ENCODE measurements at regions not wholly inside any gene's neighbourhood (a gene's known extent, or its start where the extent isn't known, plus 50 kb on each side); places are given as distances from the start of the nearest gene placed in this dataset.
"Not testable (repeated sequence)": the region's sequence is repeated elsewhere in the genome, so short reads cannot be mapped to it uniquely, and the experiment has no call there.

DNA sequence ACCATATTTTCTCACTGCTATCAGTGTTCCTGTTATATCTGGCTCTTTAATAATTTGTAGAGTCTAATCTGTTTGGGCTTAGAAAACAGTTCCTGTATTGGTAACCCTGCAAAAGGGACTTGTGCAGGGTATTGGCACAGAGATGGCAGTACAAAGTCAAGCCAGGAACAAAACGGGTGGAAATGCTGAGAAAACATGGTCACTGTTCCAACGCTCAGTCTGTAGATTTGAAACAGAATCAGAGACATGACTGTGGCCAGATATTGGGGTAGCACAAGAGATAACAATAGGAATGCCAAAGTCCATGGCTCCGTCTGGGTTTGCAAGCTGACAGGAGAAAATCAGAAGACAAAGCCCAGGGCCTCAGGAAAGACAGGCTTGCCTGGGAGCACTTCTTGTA, 290.7 kb upstream of the PDE3A start:
- FAIRE-seq = no peak

DNA sequence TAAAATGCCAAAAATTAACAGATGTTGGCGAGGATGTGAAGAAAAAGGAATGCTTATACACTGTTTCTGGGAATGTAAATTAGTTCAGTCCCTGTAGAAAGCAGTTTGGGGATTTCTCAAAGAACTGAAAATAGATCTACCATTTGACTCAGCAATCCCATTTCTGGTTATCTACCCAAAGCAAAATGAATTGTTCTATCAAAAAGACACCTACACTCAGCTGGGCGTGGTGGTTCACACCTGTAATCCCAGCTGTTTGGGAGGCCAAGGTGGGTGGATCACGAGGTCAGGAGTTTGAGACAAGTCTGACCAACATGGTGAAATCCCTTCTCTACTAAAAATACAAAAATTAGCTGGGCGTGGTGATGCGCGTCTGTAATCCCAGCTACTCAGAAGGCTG, 279.3 kb upstream of the PDE3A start:
- no peak for FAIRE-seq

DNA sequence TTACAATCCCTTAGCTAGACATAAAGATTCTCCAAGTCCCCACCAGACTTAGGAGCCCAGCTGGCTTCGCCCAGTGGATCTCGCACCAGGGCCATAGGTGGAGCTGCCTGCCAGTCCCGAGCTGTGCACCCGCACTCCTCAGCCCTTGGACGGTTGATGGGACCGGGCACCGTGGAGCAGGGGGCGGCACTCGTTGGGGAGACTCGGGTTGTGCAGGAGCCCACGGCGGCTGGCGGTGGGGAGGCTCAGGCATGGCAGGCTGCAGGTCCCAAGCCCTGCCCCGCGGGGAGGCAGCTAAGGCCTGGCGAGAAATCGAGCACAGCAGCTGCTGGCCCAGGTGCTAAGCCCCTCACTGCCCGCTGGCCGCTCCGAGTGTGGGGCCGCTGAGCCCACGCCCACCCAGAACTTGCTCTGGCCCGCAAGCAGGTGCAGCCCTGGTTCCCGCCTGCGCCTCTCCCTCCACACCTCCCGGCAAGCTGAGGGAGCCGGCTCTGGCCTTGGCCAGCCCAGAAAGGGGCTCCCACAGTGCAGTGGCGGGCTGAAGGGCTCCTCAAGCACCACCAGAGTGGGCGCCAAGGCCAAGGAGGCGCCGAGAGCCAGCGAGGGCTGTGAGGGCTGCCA, 275.0 kb upstream of the PDE3A start:
- FAIRE-seq = not testable (repeated sequence)

DNA sequence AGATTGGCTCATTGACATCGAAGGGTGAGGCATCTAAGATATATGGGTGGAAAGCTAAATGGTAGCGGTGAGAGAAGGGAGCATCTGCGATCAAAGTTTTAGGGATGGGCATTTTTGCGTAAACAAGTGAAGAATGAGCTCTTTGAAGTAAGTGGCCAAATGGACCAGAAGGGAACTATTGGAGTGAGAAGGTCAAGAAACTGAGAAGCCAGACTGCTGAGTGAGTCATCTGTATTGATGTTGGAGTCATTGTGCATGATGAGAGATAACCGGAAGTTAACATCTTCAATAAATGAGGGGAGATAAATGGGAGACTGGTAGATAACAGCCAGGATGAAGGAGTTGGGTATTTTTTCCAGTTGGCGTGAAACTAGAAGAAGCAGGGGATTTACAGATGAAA, 271.9 kb upstream of the PDE3A start:
- FAIRE-seq = no peak

DNA sequence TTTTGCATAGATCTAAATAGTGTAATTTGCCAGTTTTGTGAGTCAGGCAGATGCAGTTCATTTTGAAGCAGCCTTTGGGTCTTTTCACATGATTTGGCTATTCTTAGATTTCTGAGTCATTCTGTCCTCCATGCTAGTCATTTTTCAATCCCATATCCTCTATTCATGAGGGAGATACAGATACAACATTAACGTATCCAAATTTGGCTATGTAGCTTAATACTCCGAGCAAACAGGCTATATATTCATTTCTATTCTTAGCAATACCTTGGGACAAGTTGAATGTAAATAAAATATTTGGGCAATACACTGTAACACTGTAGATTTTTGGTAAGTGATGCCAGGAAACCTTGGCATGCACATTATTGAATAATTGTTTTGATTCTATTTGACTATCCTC, 270.7 kb upstream of the PDE3A start:
- no peak for FAIRE-seq

DNA sequence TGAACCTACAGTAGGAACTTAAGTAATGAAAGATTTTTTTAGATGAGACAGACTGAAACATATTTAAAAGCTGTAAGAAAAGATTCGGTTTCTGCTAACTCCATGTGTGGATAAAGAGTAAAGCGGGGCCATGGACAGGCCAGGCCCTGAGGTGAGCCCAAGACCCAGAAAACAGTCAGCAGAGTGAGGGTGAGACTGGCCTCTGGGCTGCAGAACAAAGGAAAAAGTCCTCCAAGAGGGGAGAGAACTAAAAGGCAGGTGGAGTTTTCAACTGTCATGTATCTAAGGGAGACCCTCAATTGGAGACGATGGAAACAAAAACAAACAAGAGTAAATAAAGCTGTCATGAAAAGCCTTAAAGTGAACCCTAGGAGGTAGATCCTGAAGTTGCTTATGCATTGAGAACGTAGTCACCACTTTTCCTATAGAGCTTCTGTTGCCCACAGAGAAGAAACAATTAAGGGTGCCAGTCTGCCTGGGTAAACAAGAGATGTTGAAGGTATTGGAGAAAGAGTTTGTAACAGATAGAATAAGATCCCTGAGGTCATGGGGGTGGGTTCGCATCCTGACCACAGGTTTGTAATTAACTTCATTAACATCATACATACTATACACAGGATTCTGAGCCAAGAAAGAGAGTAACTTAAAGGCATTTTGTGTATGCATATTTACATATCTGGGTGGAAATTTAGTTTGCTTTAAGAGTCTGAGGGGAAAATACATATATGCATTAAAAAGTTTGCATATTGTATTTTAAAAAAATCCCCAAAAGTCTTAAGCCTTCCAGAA, 268.7 kb upstream of the PDE3A start:
- no peak for FAIRE-seq

DNA sequence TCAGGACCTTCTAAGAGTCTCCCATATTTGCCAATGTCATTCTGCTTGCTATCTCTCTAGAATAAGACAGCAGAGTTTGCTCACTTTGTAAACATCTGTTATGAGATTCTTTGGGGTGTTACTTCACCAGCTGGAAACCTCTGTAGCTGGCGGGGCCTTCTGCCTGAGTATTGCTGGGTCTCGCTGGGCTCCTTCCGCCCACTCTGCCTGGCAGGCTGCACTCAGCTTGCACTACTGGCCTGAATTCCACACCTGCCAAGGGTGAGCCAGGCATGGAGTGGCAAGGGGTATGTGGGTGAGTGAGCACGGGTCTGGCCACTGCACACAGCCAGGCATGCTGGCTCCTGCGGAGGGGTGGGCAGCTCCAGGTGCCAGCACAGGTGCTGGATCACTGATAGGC, 267.3 kb upstream of the PDE3A start:
- no peak for FAIRE-seq

DNA sequence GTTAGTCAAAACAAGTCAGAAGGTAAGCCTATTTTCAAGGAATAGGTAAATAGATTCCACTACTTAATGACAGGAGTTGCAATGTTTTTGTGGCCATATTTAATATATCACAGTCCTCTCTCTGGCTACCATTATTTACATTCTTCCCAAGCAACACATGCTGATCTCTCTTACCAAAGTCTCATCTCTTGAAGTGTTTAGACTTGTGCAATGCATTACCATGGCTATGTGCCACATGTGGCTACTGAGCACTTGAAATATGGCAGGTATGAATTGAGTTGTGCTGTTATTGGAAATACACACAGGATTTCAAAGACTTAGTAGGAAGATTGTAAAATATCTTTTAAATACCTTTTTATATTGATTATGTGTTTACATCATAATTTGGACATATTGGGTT, 262.4 kb upstream of the PDE3A start:
- FAIRE-seq = no peak

DNA sequence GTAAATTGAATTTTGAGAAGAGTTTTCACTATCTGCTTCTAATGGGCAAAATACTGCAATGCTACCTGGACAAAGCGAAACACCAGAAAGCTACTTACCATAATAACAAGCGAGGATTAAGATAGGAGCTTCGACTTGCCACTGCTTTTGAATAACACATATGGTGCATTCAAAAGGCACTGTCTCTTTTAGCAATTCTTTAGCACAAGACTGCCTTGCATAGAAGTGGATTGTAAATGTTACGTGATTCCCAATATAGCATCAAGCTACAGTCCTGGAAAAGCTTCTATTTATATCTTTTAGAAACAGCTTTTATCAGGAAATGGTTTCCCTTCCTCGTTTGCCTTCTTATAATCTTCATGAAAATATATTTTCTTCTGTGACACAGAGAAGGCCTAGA, 258.7 kb upstream of the PDE3A start:
- no peak for FAIRE-seq

DNA sequence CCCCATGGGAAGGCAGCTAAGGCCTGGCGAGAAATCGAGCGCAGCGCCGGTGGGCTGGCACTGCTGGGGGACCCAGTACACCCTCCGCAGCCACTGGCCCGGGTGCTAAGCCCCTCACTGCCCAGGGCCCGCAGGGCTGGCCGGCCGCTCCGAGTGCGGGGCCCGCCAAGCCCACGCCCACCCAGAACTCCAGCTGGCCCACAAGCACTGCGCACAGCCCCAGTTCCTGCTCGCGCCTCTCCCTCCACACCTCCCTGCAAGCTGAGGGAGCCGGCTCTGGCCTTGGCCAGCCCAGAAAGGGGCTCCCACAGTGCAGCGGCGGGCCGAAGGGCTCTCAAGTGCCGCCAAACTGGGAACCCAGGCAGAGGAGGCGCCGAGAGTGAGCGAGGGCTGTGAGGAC, 253.0 kb upstream of the PDE3A start:
- not testable (repeated sequence) for FAIRE-seq

DNA sequence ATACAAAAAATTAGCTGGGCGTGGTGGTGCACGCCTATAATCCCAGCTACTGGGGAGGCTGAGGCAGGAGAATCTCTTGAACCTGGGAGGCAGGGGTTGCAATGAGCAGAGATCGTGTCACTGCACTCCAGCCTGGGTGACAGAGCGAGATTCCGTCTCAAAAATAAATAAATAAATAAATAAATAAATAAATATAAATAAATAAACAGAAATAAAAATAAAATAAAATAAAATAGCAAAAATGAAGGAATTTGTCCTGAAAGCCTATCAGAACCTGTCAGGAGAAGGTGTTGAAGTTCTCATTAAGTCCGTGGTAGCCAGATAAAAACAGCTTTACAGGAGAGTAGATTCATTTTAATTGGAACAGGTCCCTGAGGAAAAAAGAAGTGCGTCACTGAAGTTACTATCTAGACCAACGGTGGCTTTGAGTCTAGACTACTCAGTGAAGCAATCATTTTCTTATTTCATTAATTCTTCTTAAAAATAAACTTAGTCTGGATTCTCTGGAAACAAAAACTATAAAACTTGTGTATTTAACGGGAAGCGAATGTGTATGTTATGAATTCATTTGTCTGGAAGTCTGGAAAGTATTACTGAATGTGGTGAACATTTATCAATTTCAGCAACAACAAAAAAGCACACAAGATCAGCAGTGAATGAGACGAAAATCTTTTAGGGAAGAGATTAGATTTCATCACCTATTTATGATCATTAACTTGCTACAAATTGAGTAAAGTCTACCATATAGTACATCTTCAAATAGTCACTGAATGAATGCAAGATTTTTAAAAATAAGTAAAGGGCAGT, 248.5 kb upstream of the PDE3A start:
- no peak for FAIRE-seq

DNA sequence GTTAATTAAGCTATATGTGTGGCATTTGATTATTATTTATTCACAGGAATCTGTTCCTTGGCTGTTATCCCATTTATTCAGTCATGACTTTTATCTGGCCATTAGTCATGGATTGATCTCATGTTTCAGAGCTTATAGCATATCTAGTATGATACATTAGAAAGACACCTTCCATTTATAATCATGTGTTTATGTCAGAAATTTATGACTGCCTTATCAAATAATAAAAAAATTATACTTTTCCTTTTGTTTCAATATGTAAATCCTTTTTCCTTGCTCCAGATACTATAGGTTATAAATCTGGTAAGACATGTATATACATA, 248.0 kb upstream of the PDE3A start:
- no peak for FAIRE-seq

DNA sequence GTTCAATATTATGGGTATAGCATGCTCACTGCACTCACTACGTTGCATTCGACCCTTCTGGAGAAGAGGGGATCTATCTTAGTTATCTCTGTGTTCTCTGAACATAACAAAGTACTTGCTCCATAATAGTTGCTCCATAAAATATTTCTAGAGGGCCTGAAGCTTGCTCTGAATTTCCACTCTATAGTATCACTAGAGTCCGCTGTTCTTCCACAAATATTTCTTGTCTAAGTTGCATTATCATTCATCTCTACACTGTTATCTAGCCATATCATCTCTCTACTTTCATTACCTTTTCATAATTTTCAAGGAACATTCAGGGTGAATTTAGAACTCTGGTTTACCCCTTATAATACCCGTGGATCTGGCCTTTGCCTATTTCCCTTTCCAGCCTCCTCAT, 246.1 kb upstream of the PDE3A start:
- no peak for FAIRE-seq

DNA sequence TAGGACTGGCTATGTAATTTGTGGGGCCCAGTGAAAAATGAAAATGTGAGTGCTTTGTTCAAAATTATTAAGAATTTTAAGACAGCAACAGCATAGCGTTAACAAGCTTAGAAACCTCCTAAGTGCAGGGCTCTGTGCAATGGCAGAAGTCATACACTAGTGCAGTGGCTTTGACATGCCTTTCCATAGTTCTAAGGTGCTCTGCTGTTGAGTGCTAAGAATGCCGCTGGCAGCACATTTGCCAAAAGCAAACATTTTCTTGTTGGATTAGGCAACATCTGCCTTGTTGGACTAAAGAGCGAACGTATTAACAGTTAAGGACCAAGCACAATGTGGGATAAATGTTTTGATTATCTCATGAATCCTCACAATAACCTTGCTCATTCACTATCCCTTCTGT, 244.9 kb upstream of the PDE3A start:
- FAIRE-seq = no peak

DNA sequence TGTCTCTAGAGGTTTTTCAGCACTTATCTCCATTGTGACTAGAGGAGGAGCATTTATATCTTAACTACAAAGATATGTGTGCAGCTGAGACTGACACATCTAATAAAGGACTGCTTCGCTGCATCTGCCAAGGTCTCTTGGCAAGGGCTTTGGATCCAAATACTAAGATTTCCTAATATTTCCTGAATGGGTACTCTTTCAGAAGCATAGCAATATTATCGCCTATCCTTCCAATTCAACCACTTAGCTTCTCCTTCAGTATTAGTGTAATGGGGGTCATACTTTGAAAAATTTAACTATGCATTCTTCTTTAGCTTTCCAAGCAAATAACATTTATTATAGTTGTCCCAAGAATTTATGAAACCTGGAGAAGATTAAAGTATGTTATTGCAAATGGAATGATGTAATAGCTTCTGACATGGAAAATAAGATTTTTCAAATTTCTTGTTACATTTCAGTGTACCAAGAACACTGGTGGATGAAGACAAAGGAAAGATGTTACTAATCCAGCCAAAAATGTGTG, 243.0 kb upstream of the PDE3A start:
- no peak for FAIRE-seq

DNA sequence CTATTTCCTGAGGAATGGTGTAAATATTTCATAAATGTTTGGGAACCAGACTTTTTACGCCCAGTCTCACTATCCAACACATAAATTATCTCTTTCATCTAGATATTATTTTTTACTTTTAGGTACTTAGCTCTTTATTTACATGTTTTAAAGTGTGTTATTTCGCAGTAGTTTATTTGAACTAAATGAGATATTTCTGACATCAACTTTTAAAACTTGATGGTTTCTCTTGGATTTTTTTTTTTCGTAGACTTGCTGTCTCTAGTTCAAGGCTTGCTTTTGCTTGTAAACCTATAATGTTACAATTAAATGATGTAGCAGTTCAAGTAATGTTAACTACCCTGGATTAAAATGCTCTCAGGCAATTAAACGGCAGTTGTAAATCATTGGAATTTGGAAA, 241.7 kb upstream of the PDE3A start:
- no peak for FAIRE-seq

DNA sequence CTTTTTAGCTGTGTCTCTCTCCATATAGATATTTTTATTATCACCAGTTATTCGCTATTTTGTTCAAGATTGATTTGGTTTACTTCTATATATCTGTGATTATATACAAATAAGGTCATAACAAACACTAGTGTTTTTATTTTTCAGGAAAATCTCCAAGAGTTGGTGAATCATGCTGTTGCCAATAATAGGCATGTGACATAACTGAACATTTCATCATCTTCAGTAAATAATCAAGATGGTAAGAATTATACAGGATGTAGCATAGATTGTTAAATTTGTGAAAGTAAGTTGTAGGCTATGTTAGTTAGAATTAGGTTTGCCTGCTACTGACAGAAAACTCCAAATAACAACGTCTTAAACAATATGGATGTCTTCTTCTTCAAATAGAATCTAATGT, 240.9 kb upstream of the PDE3A start:
- no peak for FAIRE-seq

DNA sequence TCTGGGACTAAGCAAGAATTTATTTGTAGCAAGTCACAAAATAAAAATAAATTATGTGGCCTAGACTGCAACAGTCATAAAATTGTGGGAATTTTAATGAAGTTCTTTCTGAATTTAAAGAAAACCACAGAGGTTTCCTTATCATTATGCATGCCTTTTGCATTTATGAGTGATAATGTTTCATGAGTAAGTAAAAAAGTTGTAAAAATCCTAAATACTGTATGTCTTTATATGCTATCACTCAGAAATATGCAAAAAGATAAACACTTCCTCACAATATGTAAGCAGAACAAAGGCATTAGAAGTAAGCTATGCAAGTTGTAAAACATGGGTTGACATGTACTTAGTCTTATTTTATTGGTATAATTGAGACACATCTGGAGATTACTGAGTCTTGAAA, 239.4 kb upstream of the PDE3A start:
- no peak for FAIRE-seq

DNA sequence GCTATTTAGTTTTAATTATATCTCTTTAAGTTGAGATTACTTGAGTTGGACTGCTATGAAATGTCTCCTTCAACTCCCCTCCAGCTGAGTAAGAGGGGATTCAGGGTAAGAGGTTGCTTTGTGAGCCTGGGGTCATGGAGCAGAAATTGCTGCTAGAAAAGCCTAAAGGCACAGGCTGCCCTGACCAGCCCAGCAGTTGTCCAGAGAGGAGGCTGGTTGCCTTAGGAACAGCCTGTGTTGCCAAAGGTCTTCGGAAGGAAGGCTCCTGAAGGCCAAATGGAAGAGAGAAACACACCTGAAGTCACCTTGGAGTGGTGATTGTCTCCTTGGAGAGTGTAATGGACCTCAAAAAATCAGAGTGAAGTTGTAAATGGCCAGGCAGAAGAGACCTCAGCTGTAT, 235.5 kb upstream of the PDE3A start:
- no peak for FAIRE-seq

DNA sequence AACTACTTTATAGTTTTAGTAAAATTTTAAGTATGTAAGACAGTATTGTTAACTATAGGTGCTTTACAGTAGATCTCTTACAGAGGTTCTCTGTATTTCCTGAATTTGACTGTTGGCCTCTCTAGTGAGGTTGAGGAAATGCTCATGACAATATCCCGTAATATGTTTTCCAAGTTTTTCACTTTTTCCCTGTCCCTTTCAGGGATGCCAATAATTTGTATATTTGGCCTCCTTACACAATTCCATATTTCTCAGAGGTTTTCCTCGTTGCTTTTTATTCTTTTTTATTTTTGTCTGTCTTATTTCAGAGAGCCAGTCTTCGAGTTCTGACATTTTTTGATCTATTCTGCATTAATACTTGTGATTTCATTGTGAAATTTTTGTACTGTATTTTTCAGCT, 233.7 kb upstream of the PDE3A start:
- no peak for FAIRE-seq

DNA sequence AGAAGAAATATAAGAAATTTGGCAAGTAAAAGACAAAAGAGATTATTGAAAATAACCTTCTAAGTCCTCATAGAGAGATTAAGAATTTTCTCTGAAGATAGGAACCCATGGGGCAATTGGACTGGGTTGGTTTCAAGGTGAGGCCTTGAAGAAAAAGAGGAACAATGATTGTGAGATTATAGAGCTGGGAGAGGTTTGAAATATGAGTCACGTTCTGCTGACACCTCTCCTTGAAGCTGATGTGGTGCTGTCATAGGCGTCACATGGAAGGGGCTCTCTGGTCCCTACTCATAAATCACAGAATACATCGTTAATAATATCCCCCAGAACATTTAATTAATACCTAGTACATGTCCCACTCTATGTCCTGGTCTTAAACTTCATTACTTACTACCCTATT, 227.6 kb upstream of the PDE3A start:
- FAIRE-seq = no peak

DNA sequence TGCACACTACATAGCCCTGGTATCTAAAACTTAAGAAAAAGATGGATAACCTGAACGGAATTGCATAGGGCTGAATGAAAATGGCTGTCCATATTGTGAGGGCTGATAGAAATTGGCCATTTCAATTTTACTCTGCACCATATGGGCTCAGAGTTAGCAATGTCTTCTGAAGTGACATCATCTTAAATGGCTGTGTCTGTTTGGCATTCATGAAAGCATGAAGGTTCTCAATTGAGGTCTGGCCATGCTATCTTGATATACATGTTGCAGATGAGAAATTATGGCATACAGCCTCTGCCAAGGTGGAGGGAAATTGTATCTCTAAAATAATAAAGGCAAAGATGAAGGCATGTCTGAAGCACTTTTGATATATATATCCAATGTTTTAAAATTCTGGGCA, 226.0 kb upstream of the PDE3A start:
- no peak for FAIRE-seq

DNA sequence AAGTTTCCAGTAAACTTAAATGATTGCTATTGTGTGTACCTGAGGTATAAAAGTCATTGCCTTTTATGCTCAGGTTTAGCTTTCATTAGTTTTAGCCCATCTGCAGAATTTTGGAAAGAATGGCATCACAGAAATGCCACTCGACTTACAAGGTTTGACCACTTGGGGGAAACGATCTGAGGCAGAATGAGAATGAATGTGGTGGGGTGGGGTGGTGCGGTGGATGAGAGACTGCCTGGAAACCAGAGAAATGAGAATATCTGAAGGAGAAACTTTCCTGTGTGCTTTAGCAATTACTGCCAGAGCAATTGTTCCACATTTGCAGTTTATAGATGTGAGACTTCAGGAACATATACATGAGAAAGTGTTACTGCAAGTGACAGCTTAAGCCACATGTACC, 225.4 kb upstream of the PDE3A start:
- no peak for FAIRE-seq

DNA sequence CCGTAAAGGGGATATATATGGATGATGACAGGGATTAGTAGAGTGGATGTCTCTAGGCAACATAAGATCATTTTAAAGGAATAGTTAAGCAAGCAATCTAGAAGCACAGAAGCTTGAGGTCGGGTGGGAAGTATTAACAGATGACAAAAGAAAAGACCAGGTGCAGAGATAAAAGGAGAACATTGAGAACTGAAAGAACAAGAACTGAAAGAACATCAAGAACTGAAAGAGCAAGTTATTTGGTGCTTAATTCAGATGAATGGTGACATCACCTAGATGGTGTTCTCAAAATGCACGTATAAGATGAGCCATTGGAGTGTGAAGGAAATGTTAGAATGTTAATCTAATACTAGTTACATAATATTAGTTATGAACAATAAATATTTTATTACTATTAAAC, 224.0 kb upstream of the PDE3A start:
- FAIRE-seq = no peak

Data from colon (tissue), 2 donors.